Right cardiac atrium (tissue), 5 donors: ENCODE measurements at regions not wholly inside any gene's neighbourhood (a gene's known extent, or its start where the extent isn't known, plus 50 kb on each side); places are given as distances from the start of the nearest gene placed in this dataset.

ENCODE experiments used
- ATAC-seq, 2 donors: fragments of 200-7000 bp; cut with Tn5 transposase; one replicate each; pipeline versions ENCODE4 v1.8.0 to v1.9.1; 2020; ENCODE audit warnings: moderate library complexity in 2 of 2, mild to moderate bottlenecking in 1 of 2
- DNase-seq, 3 donors: peaks; one replicate each; pipeline ENCODE4 v3.0.0-alpha.2; 2020
- H3K27ac ChIP-seq: one replicate; pipeline ENCODE4 v1.5.1; 2013; ENCODE audit warnings: mild to moderate bottlenecking, low read length, control low read depth, moderate library complexity
- H3K27me3 ChIP-seq: one replicate; pipeline ENCODE4 v1.6.1; 2013; ENCODE audit not compliant: control insufficient read depth, insufficient read depth
- H3K4me1 ChIP-seq: one replicate; pipeline ENCODE4 v1.6.1; 2013; ENCODE audit warnings: low read length; ENCODE audit not compliant: control insufficient read depth, insufficient read depth
- H3K4me3 ChIP-seq: one replicate; pipeline ENCODE4 v1.5.1; 2013; ENCODE audit warnings: low read length, control low read depth
- H3K9me3 ChIP-seq: one replicate; pipeline ENCODE4 v1.6.1; 2013; ENCODE audit warnings: low read length; ENCODE audit not compliant: control insufficient read depth
- WGBS: extraction: QIAGEN DNeasy Blood & Tissue Kit; methylation state at CpG from one replicate; pipeline ENCODE4 v1.1.7; 2013; 5-methylcytosine and 5-hydroxymethylcytosine counted together
- intact Hi-C, 4 donors: fragments of 100-400 bp; cut with DNase I; formaldehyde crosslinking; loops; one replicate each; pipeline versions ENCODE4 v1.11.0 to v1.14.0; 2022 to 2023
- donor health status: healthy with polysubstance abuse.
- donor health status: DM: no; HTN: yes; CAD: no.
- donor health status: DM: no; HTN: no; CAD: no.
- donor health status: DM: no; HTN: yes; CAD: no; lungs with severe emphysema.
- donor health status: DM: yes; HTN: yes; CAD: no.

- no peak for DNase-seq
- intact Hi-C loops: no loop called here
- WGBS: 94% methylated on average over 4 of the region's 4 CpGs
- ATAC-seq: no peak
- H3K27ac ChIP-seq: no peak overlapping the region
- H3K4me1 ChIP-seq: no peaks in the 10 kb centered on the region
- H3K9me3 ChIP-seq: no peaks in the 10 kb centered on the region
- no peak overlapping the region for H3K4me3 ChIP-seq
- H3K27me3 ChIP-seq: no peaks in the 10 kb centered on the region
Measured at GRCh38 chr17:15133826-15134225, 131.3 kb downstream of the PMP22 start.

GRCh38 chr17:15133143-15133542, 132.0 kb downstream of the PMP22 start:
- H3K4me3 ChIP-seq: no peak overlapping the region
- no peak overlapping the region for H3K27ac ChIP-seq
- H3K27me3 ChIP-seq: no peaks in the 10 kb centered on the region
- H3K9me3 ChIP-seq: no peaks in the 10 kb centered on the region
- intact Hi-C loops: no loop called here
- WGBS: 91% methylated on average over 6 of the region's 6 CpGs
- DNase-seq (no peak), ATAC-seq (no peak)
- no peaks in the 10 kb centered on the region for H3K4me1 ChIP-seq

GRCh38 chr17:15130426-15130825, 134.7 kb downstream of the PMP22 start:
- Histone ChIP-seq H3K9me3 (no peaks in the 10 kb centered on the region), H3K27me3 (no peaks in the 10 kb centered on the region), H3K27ac (no peak overlapping the region), H3K4me3 (no peak overlapping the region), H3K4me1 (no peaks in the 10 kb centered on the region)
- ATAC-seq (no peak), DNase-seq (no peak)
- WGBS: 73% methylated on average over 2 of the region's 2 CpGs
- intact Hi-C loops: no loop called here

GRCh38 chr17:15129986-15130385, 135.1 kb downstream of the PMP22 start:
- intact Hi-C loops: no loop called here
- Histone ChIP-seq H3K4me1 (no peaks in the 10 kb centered on the region), H3K4me3 (no peak overlapping the region), H3K9me3 (no peaks in the 10 kb centered on the region), H3K27ac (no peak overlapping the region), H3K27me3 (no peaks in the 10 kb centered on the region)
- ATAC-seq (no peak), DNase-seq (no peak)
- WGBS: 68% methylated on average over 3 of the region's 3 CpGs

GRCh38 chr17:15124746-15125145, 140.4 kb downstream of the PMP22 start:
- ATAC-seq (no peak), DNase-seq (no peak)
- Histone ChIP-seq H3K27me3 (no peaks in the 10 kb centered on the region), H3K27ac (no peak overlapping the region), H3K4me1 (no peaks in the 10 kb centered on the region), H3K4me3 (no peak overlapping the region), H3K9me3 (no peaks in the 10 kb centered on the region)
- intact Hi-C loops: loop anchor here in 1 of 4 donors (5.0 kb wide), 1 partner anchor 43 kb away; no protein-coding TSS in a partner anchor
- 92% methylated on average over 1 of the region's 1 CpG for WGBS

- no peaks in the 10 kb centered on the region for H3K4me1 ChIP-seq
- WGBS: 51% methylated on average over 2 of the region's 2 CpGs
- no peak overlapping the region for H3K27ac ChIP-seq
- H3K27me3 ChIP-seq: no peaks in the 10 kb centered on the region
- DNase-seq (no peak), ATAC-seq (no peak)
- H3K9me3 ChIP-seq: no peaks in the 10 kb centered on the region
- intact Hi-C loops: loop anchor here in 1 of 4 donors (5.0 kb wide), 1 partner anchor 43 kb away; no protein-coding TSS in a partner anchor
- H3K4me3 ChIP-seq: no peak overlapping the region
Measured at GRCh38 chr17:15124264-15124595, 140.9 kb downstream of the PMP22 start.

- no peak overlapping the region for H3K27ac ChIP-seq
- H3K27me3 ChIP-seq: no peaks in the 10 kb centered on the region
- no peak overlapping the region for H3K4me3 ChIP-seq
- no peaks in the 10 kb centered on the region for H3K9me3 ChIP-seq
- no peak for ATAC-seq
- 64% methylated on average over 5 of the region's 5 CpGs for WGBS
- intact Hi-C loops: loop anchor here in 1 of 4 donors (5.0 kb wide), 1 partner anchor 44 kb away; no protein-coding TSS in a partner anchor
- no peak for DNase-seq
- H3K4me1 ChIP-seq: no peaks in the 10 kb centered on the region
Measured at GRCh38 chr17:15123593-15124263, 141.4 kb downstream of the PMP22 start.

- DNase-seq: no peak
- Histone ChIP-seq H3K27me3 (no peaks in the 10 kb centered on the region), H3K9me3 (no peaks in the 10 kb centered on the region), H3K27ac (no peak overlapping the region), H3K4me3 (no peak overlapping the region), H3K4me1 (no peaks in the 10 kb centered on the region)
- no peak for ATAC-seq
- intact Hi-C loops: loop anchor here in 1 of 4 donors (5.0 kb wide), 1 partner anchor 44 kb away; no protein-coding TSS in a partner anchor
- WGBS: 59% methylated on average over 4 of the region's 4 CpGs
Measured at GRCh38 chr17:15122857-15123256, 142.3 kb downstream of the PMP22 start.

- Histone ChIP-seq H3K27me3 (no peaks in the 10 kb centered on the region), H3K9me3 (no peaks in the 10 kb centered on the region), H3K4me3 (no peak overlapping the region), H3K27ac (no peak overlapping the region), H3K4me1 (no peaks in the 10 kb centered on the region)
- DNase-seq: no peak
- WGBS: 82% methylated on average over 2 of the region's 2 CpGs
- intact Hi-C loops: loop anchor here in 1 of 4 donors (5.0 kb wide), 1 partner anchor 46 kb away; no protein-coding TSS in a partner anchor
- ATAC-seq: no peak
Measured at GRCh38 chr17:15121426-15121825, 143.7 kb downstream of the PMP22 start.

- Histone ChIP-seq H3K4me1 (no peaks in the 10 kb centered on the region), H3K27me3 (no peaks in the 10 kb centered on the region), H3K4me3 (no peak overlapping the region), H3K9me3 (no peaks in the 10 kb centered on the region), H3K27ac (no peak overlapping the region)
- WGBS: 67% methylated on average over 3 of the region's 3 CpGs
- intact Hi-C loops: loop anchor here in 1 of 4 donors (5.0 kb wide), 1 partner anchor 47 kb away; no protein-coding TSS in a partner anchor
- DNase-seq (no peak), ATAC-seq (no peak)
Measured at GRCh38 chr17:15119968-15120367, 145.2 kb downstream of the PMP22 start.

GRCh38 chr17:15117239-15117638, 147.9 kb downstream of the PMP22 start:
- DNase-seq (no peak), ATAC-seq (no peak)
- H3K27me3 ChIP-seq: no peaks in the 10 kb centered on the region
- H3K4me3 ChIP-seq: no peak overlapping the region
- intact Hi-C loops: no loop called here
- H3K27ac ChIP-seq: no peak overlapping the region
- H3K4me1 ChIP-seq: no peaks in the 10 kb centered on the region
- no peaks in the 10 kb centered on the region for H3K9me3 ChIP-seq
- WGBS: 64% methylated on average over 2 of the region's 2 CpGs
